Left lung (tissue), 4 donors: ENCODE measurements at regions not wholly inside any gene's neighbourhood (a gene's known extent, or its start where the extent isn't known, plus 50 kb on each side); places are given as distances from the start of the nearest gene placed in this dataset.

ENCODE experiments used
- ATAC-seq: fragments of 200-7000 bp; cut with Tn5 transposase; one replicate; pipeline ENCODE4 v1.9.1; 2020; ENCODE audit warnings: moderate library complexity
- DNase-seq, 4 donors: peaks; one replicate each; pipeline ENCODE4 v3.0.0-alpha.2; 2013 to 2020
- H3K27ac ChIP-seq, 2 donors: fragments of 200-600 bp; sonication (generic) in 1 of 2; one replicate each; pipeline versions ENCODE4 v1.5.0 to v1.8.0; 2020 to 2021
- H3K27me3 ChIP-seq, 2 donors: fragments of 200-600 bp; sonication (generic) in 1 of 2; one replicate each; pipeline versions ENCODE4 v1.5.0 to v1.8.0; 2020 to 2021
- H3K36me3 ChIP-seq, 2 donors: fragments of 200-600 bp; sonication (generic) in 1 of 2; one replicate each; pipeline versions ENCODE4 v1.5.0 to v1.8.0; 2020 to 2021
- H3K4me1 ChIP-seq, 2 donors: fragments of 200-600 bp; one replicate each; pipeline ENCODE4 v1.8.0; 2021
- H3K4me3 ChIP-seq, 2 donors: fragments of 200-600 bp; sonication (generic) in 1 of 2; one replicate each; pipeline versions ENCODE4 v1.5.0 to v1.8.0; 2020 to 2021; ENCODE audit warnings: mild to moderate bottlenecking in 1 of 2
- H3K9me3 ChIP-seq, 2 donors: fragments of 200-600 bp; sonication (generic) in 1 of 2; one replicate each; pipeline versions ENCODE4 v1.5.0 to v1.8.0; 2020 to 2021
- CTCF ChIP-seq, 2 donors: fragments of 200-600 bp; sonication (generic) in 1 of 2; IDR thresholded peaks; one replicate each; pipeline versions ENCODE4 v1.5.0 to v1.8.0; 2021; ENCODE audit warnings: antibody characterized with exemption in 2 of 2
- intact Hi-C, 2 donors: fragments of 100-400 bp; cut with DNase I; formaldehyde crosslinking; loops; one replicate each; pipeline versions ENCODE4 v1.11.2 to v1.14.2; 2022
- donor health status: DM: no; HTN: yes; CAD: no.
- donor health status: DM: no; HTN: no; CAD: no.

GRCh38 chr2:48109491-48110204 lies 203.3 kb upstream of the FBXO11 start:
- TF ChIP-seq CTCF (IDR thresholded peaks at IDR 0.05), result no peak
- no peaks in the 10 kb centered on the region for H3K27me3 ChIP-seq
- no peak overlapping the region for H3K27ac ChIP-seq
- H3K4me3 ChIP-seq, result no peak overlapping the region
- no peak for ATAC-seq
- H3K4me1 ChIP-seq, result peaks cover 8 to 71% of the 10 kb centered on the region in 2 donors
- H3K9me3 ChIP-seq, result no peaks in the 10 kb centered on the region
- DNase-seq, result no peak
- no peaks in the 10 kb centered on the region for H3K36me3 ChIP-seq
- intact Hi-C loops, result loop anchor here in 1 of 2 donors (10.0 kb wide), 1 partner anchor 255 kb away; no protein-coding TSS in a partner anchor

- intact Hi-C loops, result no loop called here
- DNase-seq (no peak), ATAC-seq (no peak)
- H3K4me3 ChIP-seq, result no peak overlapping the region
- H3K27ac ChIP-seq, result peak overlapping the region; percentile 89 to 97
- H3K36me3 ChIP-seq, result no peaks in the 10 kb centered on the region
- H3K27me3 ChIP-seq, result no peaks in the 10 kb centered on the region
- H3K9me3 ChIP-seq, result no peaks in the 10 kb centered on the region
- H3K4me1 ChIP-seq, result peaks cover 8 to 74% of the 10 kb centered on the region in 2 donors
- TF ChIP-seq CTCF (IDR thresholded peaks at IDR 0.05), result no peak
Observed at GRCh38 chr2:48110492-48110891, 204.0 kb upstream of the FOXN2 start.

- H3K4me3 ChIP-seq, result no peak overlapping the region
- intact Hi-C loops, result no loop called here
- H3K27me3 ChIP-seq, result no peaks in the 10 kb centered on the region
- H3K4me1 ChIP-seq, result peaks cover 0 to 50% of the 10 kb centered on the region in 2 donors
- ATAC-seq (no peak), DNase-seq (no peak)
- no peak for TF ChIP-seq CTCF (IDR thresholded peaks at IDR 0.05)
- no peaks in the 10 kb centered on the region for H3K36me3 ChIP-seq
- H3K9me3 ChIP-seq, result no peaks in the 10 kb centered on the region
- peak overlapping the region in 1 of 2 donors; percentile 97 for H3K27ac ChIP-seq
Observed at GRCh38 chr2:48112911-48113680, 201.4 kb upstream of the FOXN2 start.

- intact Hi-C loops, result no loop called here
- Histone ChIP-seq H3K4me3 (no peak overlapping the region), H3K36me3 (no peaks in the 10 kb centered on the region), H3K27ac (peak overlapping the region in 1 of 2 donors; percentile 97), H3K27me3 (no peaks in the 10 kb centered on the region), H3K4me1 (peaks cover 0 to 47% of the 10 kb centered on the region in 2 donors), H3K9me3 (no peaks in the 10 kb centered on the region)
- no peak for TF ChIP-seq CTCF (IDR thresholded peaks at IDR 0.05)
- DNase-seq (no peak), ATAC-seq (no peak)
Observed at GRCh38 chr2:48113767-48114166, 200.7 kb upstream of the FOXN2 start.

GRCh38 chr2:48114256-48114655 lies 200.2 kb upstream of the FOXN2 start:
- Histone ChIP-seq H3K9me3 (no peaks in the 10 kb centered on the region), H3K27me3 (no peaks in the 10 kb centered on the region), H3K4me1 (peaks cover 0 to 47% of the 10 kb centered on the region in 2 donors), H3K27ac (peak overlapping the region in 1 of 2 donors; percentile 97), H3K4me3 (no peak overlapping the region), H3K36me3 (no peaks in the 10 kb centered on the region)
- ATAC-seq (no peak), DNase-seq (no peak)
- intact Hi-C loops, result no loop called here
- no peak for TF ChIP-seq CTCF (IDR thresholded peaks at IDR 0.05)
